Loucy (cell line): ENCODE measurements at regions not wholly inside any gene's neighbourhood (a gene's known extent, or its start where the extent isn't known, plus 50 kb on each side); places are given as distances from the start of the nearest gene placed in this dataset.

Experiments used
- H2AFZ ChIP-seq: fragments of 200-600 bp; sonication (generic); 2 replicates; pipeline ENCODE4 v1.6.0; 2016; ENCODE audit warnings: antibody characterized with exemption, mild to moderate bottlenecking, low read length, moderate library complexity
- H3F3A ChIP-seq: fragments of 200-600 bp; 2 replicates; pipeline ENCODE4 v1.6.0; 2016; ENCODE audit warnings: antibody characterized with exemption, low read depth, mild to moderate bottlenecking
- H3K27me3 ChIP-seq: fragments of 200-600 bp; sonication (generic); 2 replicates; pipeline ENCODE4 v1.6.1; 2014; ENCODE audit warnings: low read length, mild to moderate bottlenecking; ENCODE audit not compliant: insufficient read depth, poor library complexity, severe bottlenecking
- H3K36me3 ChIP-seq: fragments of 200-600 bp; sonication (generic); 2 replicates; pipeline ENCODE4 v1.6.1; 2016; ENCODE audit warnings: low read length; ENCODE audit not compliant: insufficient read depth
- H3K4me1 ChIP-seq: fragments of 200-600 bp; sonication (generic); 2 replicates; pipeline ENCODE4 v1.5.1; 2014; ENCODE audit warnings: low read length, mild to moderate bottlenecking; ENCODE audit not compliant: insufficient read depth, poor library complexity, severe bottlenecking
- H3K4me2 ChIP-seq: fragments of 200-600 bp; sonication (generic); 2 replicates; pipeline ENCODE4 v1.6.0; 2014; ENCODE audit warnings: antibody characterized with exemption, low read length, low read depth, mild to moderate bottlenecking; ENCODE audit not compliant: poor library complexity, severe bottlenecking
- H3K4me3 ChIP-seq: fragments of 200-600 bp; sonication (generic); 2 replicates; pipeline ENCODE4 v1.5.1; 2014; ENCODE audit warnings: low read length, mild to moderate bottlenecking, mixed read lengths; ENCODE audit not compliant: poor library complexity, severe bottlenecking
- H3K79me2 ChIP-seq: fragments of 200-600 bp; sonication (generic); 2 replicates; pipeline ENCODE4 v1.6.1; 2014; ENCODE audit warnings: low read length; ENCODE audit not compliant: insufficient read depth
- H3K9ac ChIP-seq: fragments of 200-600 bp; sonication (generic); 2 replicates; pipeline ENCODE4 v1.6.0; 2014; ENCODE audit warnings: mild to moderate bottlenecking, low read depth, low read length, moderate library complexity; ENCODE audit not compliant: poor library complexity, severe bottlenecking
- H3K9me2 ChIP-seq: fragments of 200-600 bp; sonication (generic); replicated peaks from 2 replicates; pipeline ENCODE4 v1.6.1; 2016; ENCODE audit warnings: low read depth, low read length, mixed read lengths
- H3K9me3 ChIP-seq: fragments of 200-600 bp; sonication (generic); 2 replicates; pipeline ENCODE4 v1.6.1; 2014; ENCODE audit warnings: mild to moderate bottlenecking, antibody characterized with exemption, low read length, low read depth; ENCODE audit not compliant: insufficient read depth
- H4K20me1 ChIP-seq: fragments of 200-600 bp; sonication (generic); 2 replicates; pipeline ENCODE4 v1.6.0; 2014; ENCODE audit warnings: antibody characterized with exemption, low read length, mild to moderate bottlenecking; ENCODE audit not compliant: insufficient read depth, poor library complexity, severe bottlenecking
- CTCF ChIP-seq: fragments of 200-600 bp; sonication (generic); conservative IDR thresholded peaks from 2 replicates; pipeline ENCODE4 v1.5.1; 2014; ENCODE audit warnings: mild to moderate bottlenecking, antibody characterized with exemption, low read length
- EZH2phosphoT487 ChIP-seq: fragments of 200-600 bp; IDR thresholded peaks from 2 replicates; pipeline ENCODE4 v1.6.1; 2018; ENCODE audit warnings: antibody characterized with exemption, mild to moderate bottlenecking, moderate library complexity, borderline replicate concordance

GRCh38 chr13:50374517-50374916 lies 359.3 kb downstream of the KCNRG start:
- H3K9me2 ChIP-seq, result no peaks in the 10 kb centered on the region
- no peaks in the 10 kb centered on the region for H3K36me3 ChIP-seq
- peaks cover 29% of the 10 kb centered on the region for H3K4me1 ChIP-seq
- peaks cover 40% of the 10 kb centered on the region for H3K79me2 ChIP-seq
- H3K4me2 ChIP-seq, result no peak overlapping the region
- no peak overlapping the region for H2AFZ ChIP-seq
- H3K27me3 ChIP-seq, result no peaks in the 10 kb centered on the region
- H3K9ac ChIP-seq, result no peak overlapping the region
- H3K9me3 ChIP-seq, result no peaks in the 10 kb centered on the region
- TF ChIP-seq EZH2phosphoT487, result no peak
- no peak for TF ChIP-seq CTCF
- H3K4me3 ChIP-seq, result no peak overlapping the region
- H4K20me1 ChIP-seq, result no peaks in the 10 kb centered on the region
- peaks cover 14% of the 10 kb centered on the region; the same call in 1 of the 2 replicates for H3F3A ChIP-seq

GRCh38 chr13:50375792-50376191 lies 360.5 kb downstream of the KCNRG start:
- H3K4me3 ChIP-seq, result no peak overlapping the region
- peaks cover 5% of the 10 kb centered on the region; the same call in 1 of the 2 replicates for H3K36me3 ChIP-seq
- H3K79me2 ChIP-seq, result peaks cover 38% of the 10 kb centered on the region; the same call in 1 of the 2 replicates
- peaks cover 14% of the 10 kb centered on the region; the same call in 1 of the 2 replicates for H3F3A ChIP-seq
- no peak overlapping the region for H2AFZ ChIP-seq
- no peak overlapping the region for H3K9ac ChIP-seq
- H3K9me3 ChIP-seq, result peaks cover 6% of the 10 kb centered on the region; the same call in 1 of the 2 replicates
- H3K4me1 ChIP-seq, result peaks cover 29% of the 10 kb centered on the region
- no peaks in the 10 kb centered on the region for H3K9me2 ChIP-seq
- TF ChIP-seq EZH2phosphoT487 (no peak), CTCF (no peak)
- no peaks in the 10 kb centered on the region for H4K20me1 ChIP-seq
- H3K27me3 ChIP-seq, result no peaks in the 10 kb centered on the region
- no peak overlapping the region for H3K4me2 ChIP-seq

GRCh38 chr13:50376895-50377575 lies 361.8 kb downstream of the KCNRG start:
- H3K36me3 ChIP-seq, result peaks cover 12% of the 10 kb centered on the region; the same call in 1 of the 2 replicates
- no peaks in the 10 kb centered on the region for H3K9me2 ChIP-seq
- H3K4me1 ChIP-seq, result peaks cover 29% of the 10 kb centered on the region
- H2AFZ ChIP-seq, result no peak overlapping the region
- H3K79me2 ChIP-seq, result peaks cover 28% of the 10 kb centered on the region; the same call in 1 of the 2 replicates
- H3F3A ChIP-seq, result peaks cover 14% of the 10 kb centered on the region; the same call in 1 of the 2 replicates
- no peaks in the 10 kb centered on the region for H4K20me1 ChIP-seq
- H3K27me3 ChIP-seq, result no peaks in the 10 kb centered on the region
- no peak overlapping the region for H3K9ac ChIP-seq
- peaks cover 18% of the 10 kb centered on the region for H3K9me3 ChIP-seq
- no peak overlapping the region for H3K4me3 ChIP-seq
- TF ChIP-seq CTCF, result peak; percentile 23; the same call in 1 of the 2 replicates
- no peak for TF ChIP-seq EZH2phosphoT487
- H3K4me2 ChIP-seq, result no peak overlapping the region
